A673 (cell line): ENCODE measurements at regions not wholly inside any gene's neighbourhood (a gene's known extent, or its start where the extent isn't known, plus 50 kb on each side); places are given as distances from the start of the nearest gene placed in this dataset.

ENCODE experiments used
- CTCF ChIP-seq: fragments of 300-800, 200-600 bp; sonication (generic); conservative IDR thresholded peaks from 2 replicates; pipeline ENCODE4 v1.5.1; 2017; ENCODE audit warnings: low read depth, mild to moderate bottlenecking, antibody characterized with exemption, low read length, moderate library complexity, mixed read lengths
- EZH2 ChIP-seq: fragments of 200-600 bp; sonication (generic); IDR thresholded peaks from 2 replicates; pipeline ENCODE4 v1.6.1; 2017; ENCODE audit warnings: borderline replicate concordance, low read depth, mild to moderate bottlenecking, mixed read lengths, antibody characterized with exemption, low read length; ENCODE audit not compliant: poor library complexity, severe bottlenecking

GRCh38 chr5:118555727-118556126 is 432.6 kb downstream of the DTWD2 start:
- TF ChIP-seq CTCF (no peak), EZH2 (no peak)
